ENCODE measurements at regions not wholly inside any gene's neighbourhood (a gene's known extent, or its start where the extent isn't known, plus 50 kb on each side); places are given as distances from the start of the nearest gene placed in this dataset.

- no peak for TF ChIP-seq CTCF (IDR thresholded peaks at IDR 0.05; ENCODE audit: insufficient read depth, low read length, severe bottlenecking)
- Histone ChIP-seq H3K36me3 (ENCODE audit: control insufficient read depth, insufficient read depth, low read length) (no peaks in the 10 kb centered on the region), H3K4me3 (ENCODE audit: low read depth, low read length) (no peak overlapping the region), H3K27me3 (ENCODE audit: control insufficient read depth, insufficient read depth, low read length) (peaks cover 2% of the 10 kb centered on the region)
- FAIRE-seq (no peak), DNase-seq (ENCODE audit: low read depth) (no peak)
Measured at GRCh38 chr2:145026456-145027455, 506.8 kb upstream of the ZEB2 start.

- no peaks in the 10 kb centered on the region for H3K36me3 ChIP-seq (ENCODE audit: control insufficient read depth, insufficient read depth, low read length)
Measured at GRCh38 chr2:145025382-145025781, 505.5 kb upstream of the ZEB2 start.

GRCh38 chr2:145023334-145023934, 503.5 kb upstream of the ZEB2 start:
- Histone ChIP-seq H3K4me3 (ENCODE audit: low read depth, low read length) (no peak overlapping the region), H3K36me3 (ENCODE audit: control insufficient read depth, insufficient read depth, low read length) (no peaks in the 10 kb centered on the region), H3K27me3 (ENCODE audit: control insufficient read depth, insufficient read depth, low read length) (peaks cover 2% of the 10 kb centered on the region)
- no peak for DNase-seq (ENCODE audit: low read depth)
- FAIRE-seq: no peak
- no peak for TF ChIP-seq CTCF (IDR thresholded peaks at IDR 0.05; ENCODE audit: insufficient read depth, low read length, severe bottlenecking)

More at GRCh38 chr2:145025382-145025781, 505.5 kb upstream of the ZEB2 start:
- no peak for TF ChIP-seq CTCF (IDR thresholded peaks at IDR 0.05; ENCODE audit: insufficient read depth, low read length, severe bottlenecking)
- Histone ChIP-seq H3K4me3 (ENCODE audit: low read depth, low read length) (no peak overlapping the region), H3K27me3 (ENCODE audit: control insufficient read depth, insufficient read depth, low read length) (peaks cover 2% of the 10 kb centered on the region)
- FAIRE-seq (no peak), DNase-seq (ENCODE audit: low read depth) (no peak)

GRCh38 chr2:145022666-145023333, 502.9 kb upstream of the ZEB2 start:
- no peak for DNase-seq (ENCODE audit: low read depth)
- FAIRE-seq: no peak
- H3K4me3 ChIP-seq (ENCODE audit: low read depth, low read length): no peak overlapping the region

More at GRCh38 chr2:145022666-145023333, 502.9 kb upstream of the ZEB2 start:
- no peaks in the 10 kb centered on the region for H3K36me3 ChIP-seq (ENCODE audit: control insufficient read depth, insufficient read depth, low read length)
- no peak for TF ChIP-seq CTCF (IDR thresholded peaks at IDR 0.05; ENCODE audit: insufficient read depth, low read length, severe bottlenecking)
- peaks cover 2% of the 10 kb centered on the region for H3K27me3 ChIP-seq (ENCODE audit: control insufficient read depth, insufficient read depth, low read length)

All from bronchial epithelial cell (primary cell).